ENCODE measurements at regions not wholly inside any gene's neighbourhood (a gene's known extent, or its start where the extent isn't known, plus 50 kb on each side); places are given as distances from the start of the nearest gene placed in this dataset.
"Not testable (repeated sequence)": the region's sequence is repeated elsewhere in the genome, so short reads cannot be mapped to it uniquely, and the experiment has no call there.

DNA sequence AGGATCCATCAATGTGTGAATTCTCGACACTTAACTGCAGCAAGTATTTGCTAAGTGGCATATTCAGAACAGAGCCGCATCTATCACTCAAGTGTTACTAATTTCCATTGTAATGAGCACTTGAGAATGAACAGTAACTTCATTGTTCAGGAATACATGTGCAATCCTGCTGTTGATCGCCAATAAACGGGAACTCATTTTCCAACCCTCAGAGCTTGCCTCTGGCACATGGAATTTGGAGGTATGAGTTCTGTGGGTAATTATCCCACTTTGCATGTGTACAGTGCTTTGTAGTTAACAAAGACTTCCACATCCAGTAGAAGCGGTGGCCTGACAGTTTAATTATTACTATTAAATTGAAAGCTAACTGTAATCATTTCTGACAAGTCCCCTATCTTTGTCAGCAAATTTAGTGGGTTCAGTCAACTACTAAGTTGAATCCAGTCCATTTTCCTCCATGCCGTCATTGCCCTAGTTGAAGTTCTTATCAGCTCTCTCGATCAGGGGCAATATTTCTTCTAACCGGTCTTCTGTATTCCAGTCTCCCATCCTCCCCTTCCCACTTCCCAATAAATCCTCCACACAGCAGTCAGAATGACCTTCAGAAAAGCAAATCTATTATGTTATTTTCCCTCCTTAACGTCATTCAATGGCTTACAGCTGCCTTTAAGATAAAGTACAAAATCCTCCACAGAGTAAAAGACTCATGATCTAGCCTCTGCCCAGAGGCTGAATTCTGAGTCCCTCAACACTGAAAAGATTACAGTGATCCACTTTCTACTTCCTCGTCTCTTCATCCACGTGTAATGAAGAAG is 62.4 kb upstream of the GBA3 start:
- peak; percentile 24 for DNase-seq (ENCODE audit: low read depth, low spot score)

DNA sequence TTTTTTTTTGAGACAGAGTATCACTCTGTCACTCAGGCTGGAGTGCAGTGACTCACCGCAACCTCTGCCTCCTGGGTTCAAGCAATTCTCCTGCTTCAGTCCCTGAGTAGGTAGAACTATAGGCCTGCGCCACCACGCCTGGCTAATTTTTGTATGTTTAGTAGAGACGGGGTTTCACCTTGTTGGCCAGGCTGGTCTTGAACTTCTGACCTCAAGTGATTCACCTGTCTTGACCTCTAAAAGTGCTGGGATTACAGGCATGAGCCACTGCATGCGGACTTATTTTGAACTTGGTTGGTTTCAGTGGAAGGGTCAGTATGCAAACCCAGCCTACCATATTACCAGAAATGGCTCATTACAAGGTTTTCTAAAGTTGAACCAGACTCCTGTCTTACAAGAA is 61.6 kb upstream of the GBA3 start:
- not testable (repeated sequence) for DNase-seq (ENCODE audit: low read depth, low spot score)

DNA sequence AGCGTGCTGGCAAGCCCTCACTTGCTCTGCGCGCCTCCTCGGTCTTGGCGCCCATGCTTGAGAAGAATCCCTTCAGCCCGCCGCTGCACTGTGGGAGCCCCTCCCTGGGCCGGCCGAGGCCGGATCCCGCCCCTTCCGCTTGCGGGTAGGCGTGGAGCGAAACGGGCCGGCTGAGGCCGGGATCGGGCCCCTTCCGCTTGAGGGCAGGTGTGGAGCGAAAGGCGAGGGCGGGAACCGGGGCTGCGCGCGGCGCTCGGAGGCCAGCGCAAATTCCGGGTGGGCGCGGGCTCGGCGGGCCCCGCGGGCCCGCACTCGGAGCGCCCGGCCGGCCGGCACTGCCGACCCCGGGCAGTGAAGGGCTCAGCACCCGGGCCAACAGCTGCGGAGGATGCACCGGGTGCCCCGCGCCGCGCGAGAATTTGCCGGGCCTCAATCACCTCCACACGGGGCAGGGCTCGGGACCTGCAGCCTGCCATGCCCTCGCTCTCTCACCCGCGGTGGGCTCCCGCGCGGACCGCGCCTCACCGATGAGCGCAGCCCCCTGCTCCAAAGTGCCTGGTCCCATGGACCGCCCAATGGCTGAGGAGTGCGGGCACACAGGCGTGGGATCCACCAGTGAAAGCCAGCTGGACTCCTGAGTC is 58.1 kb upstream of the GBA3 start:
- DNase-seq (ENCODE audit: low read depth, low spot score): no peak

DNA sequence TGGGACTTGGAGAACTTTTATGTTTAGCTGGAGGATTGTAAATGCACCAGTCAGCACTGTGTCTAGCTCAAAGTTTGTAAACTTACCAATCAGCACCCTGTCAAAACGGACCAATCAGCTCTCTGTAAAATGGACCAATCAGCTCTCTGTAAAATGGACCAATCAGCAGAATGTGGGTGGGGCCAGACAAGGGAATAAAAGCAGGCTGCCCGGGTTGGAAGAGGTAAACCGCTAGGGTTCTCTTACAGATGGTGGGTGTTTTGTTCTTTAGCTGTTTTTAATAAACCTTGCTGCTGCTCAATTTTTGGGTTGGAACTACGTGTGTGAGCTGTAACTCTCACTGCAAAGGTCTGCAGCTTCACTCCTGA is 57.6 kb upstream of the GBA3 start:
- not testable (repeated sequence) for DNase-seq (ENCODE audit: low read depth, low spot score)

DNA sequence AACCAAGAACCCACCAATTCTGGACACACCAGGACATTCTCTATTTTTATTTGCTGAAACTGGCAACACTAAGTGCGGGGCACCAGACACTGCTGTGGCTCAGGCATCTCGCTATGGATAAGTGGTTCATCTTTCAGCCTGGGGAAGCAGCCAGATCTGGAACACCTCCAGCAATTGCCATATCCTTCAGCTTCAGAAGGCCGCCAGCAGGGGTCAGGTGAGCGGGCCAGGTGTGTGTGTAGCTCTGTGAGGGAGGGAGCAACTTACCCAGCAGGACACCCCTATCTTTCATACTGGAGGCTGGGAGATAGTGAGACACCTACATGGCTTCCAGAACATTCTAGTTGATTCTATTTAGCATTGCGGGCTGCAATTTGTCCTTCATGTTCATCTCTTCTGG is 57.0 kb upstream of the GBA3 start:
- no peak for DNase-seq (ENCODE audit: low read depth, low spot score)

DNA sequence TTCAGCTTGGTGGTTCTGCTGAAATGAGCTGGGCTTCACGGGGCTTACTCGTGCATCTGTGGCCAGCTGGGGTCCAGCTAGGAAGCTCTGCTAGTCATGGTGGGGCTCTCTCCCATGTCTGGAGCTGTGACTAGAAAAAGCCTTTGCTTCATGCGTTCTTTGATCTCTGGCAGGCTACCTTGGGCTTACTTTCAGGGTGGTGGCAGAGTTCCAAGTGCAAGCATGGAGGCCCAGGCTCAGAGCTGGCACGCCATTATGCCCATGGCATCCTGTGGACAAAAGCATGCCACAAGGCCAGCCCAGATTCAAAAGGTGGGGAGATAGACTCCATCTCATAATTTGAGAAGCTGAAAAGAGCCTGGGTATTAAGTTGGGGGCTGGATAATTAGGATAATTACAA is 55.4 kb upstream of the GBA3 start:
- DNase-seq (ENCODE audit: low read depth, low spot score): no peak
